ENCODE measurements at regions not wholly inside any gene's neighbourhood (a gene's known extent, or its start where the extent isn't known, plus 50 kb on each side); places are given as distances from the start of the nearest gene placed in this dataset.

DNA sequence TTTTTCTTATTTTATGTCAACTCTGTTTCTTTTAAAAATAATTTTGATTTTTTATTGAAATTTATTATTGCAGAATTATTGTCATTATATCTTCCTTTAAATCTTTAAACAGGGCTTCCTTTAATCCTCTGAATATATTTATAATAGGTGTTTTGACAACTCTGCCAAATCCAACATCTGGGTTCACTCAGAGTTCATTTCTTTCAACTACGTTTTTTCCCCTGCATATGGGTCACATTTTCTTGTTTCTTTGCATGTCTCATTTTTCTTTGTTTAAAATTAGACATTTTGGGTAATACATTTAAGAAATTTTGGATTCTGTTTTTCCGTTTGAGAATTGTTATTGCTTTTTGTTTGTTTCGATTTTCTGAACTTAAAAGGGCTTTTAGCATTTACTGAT is 655.1 kb upstream of the CITED2 start:
- TF ChIP-seq CTCF (IDR thresholded peaks at IDR 0.05; ENCODE audit: low read depth, low read length), result no peak
- no peak for TF ChIP-seq MYC (IDR thresholded peaks at IDR 0.05; ENCODE audit: low read depth, low read length)
